ENCODE measurements at regions not wholly inside any gene's neighbourhood (a gene's known extent, or its start where the extent isn't known, plus 50 kb on each side); places are given as distances from the start of the nearest gene placed in this dataset.

DNA sequence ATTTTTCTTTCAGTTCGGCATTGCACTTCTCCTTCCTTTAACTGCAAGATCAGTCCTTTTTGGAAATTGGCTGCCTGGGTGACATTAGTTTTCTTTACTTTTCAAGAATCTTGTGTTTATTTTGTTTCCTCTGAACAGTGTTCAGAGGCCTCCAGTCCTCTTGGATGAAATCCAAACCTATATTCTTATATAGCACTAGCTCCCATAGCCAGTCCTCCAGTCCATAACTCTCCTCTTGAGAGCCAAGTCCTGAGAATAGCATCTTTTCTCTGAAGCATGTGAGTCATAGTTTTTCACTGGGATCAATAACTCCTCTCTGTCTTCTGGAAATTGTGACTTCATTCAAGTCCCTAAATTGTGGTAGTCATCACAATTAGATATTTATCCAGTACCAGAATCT lies 357.5 kb downstream of the RAPGEF2 start:
- no peak for DNase-seq (ENCODE audit: low read depth)
- H3K4me3 ChIP-seq (ENCODE audit: low read depth, low read length) = no peak overlapping the region
- TF ChIP-seq, protein P1, sequence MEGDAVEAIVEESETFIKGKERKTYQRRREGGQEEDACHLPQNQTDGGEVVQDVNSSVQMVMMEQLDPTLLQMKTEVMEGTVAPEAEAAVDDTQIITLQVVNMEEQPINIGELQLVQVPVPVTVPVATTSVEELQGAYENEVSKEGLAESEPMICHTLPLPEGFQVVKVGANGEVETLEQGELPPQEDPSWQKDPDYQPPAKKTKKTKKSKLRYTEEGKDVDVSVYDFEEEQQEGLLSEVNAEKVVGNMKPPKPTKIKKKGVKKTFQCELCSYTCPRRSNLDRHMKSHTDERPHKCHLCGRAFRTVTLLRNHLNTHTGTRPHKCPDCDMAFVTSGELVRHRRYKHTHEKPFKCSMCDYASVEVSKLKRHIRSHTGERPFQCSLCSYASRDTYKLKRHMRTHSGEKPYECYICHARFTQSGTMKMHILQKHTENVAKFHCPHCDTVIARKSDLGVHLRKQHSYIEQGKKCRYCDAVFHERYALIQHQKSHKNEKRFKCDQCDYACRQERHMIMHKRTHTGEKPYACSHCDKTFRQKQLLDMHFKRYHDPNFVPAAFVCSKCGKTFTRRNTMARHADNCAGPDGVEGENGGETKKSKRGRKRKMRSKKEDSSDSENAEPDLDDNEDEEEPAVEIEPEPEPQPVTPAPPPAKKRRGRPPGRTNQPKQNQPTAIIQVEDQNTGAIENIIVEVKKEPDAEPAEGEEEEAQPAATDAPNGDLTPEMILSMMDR (IDR thresholded peaks at IDR 0.05; ENCODE audit: control insufficient read depth, extremely low read depth, insufficient read depth) = no peak

DNA sequence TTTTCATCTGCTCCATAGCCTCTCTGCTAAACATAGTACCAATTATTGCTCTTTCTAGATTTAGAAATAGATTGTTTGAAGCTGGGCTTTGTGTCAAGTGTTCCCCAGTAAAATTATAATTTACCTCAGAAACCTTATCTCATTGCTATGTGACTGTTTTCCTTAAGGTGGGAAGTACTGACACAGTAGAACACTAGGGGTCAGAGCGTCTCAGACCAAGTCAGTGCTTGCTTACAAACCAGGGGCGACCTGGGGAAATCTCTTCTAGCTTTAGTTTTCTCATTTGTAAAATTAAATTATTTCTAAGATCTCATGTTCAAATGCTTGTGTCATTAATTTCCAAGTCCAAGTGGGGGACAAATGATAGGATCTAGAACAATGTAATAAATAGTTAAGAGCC lies 360.4 kb downstream of the RAPGEF2 start:
- no peak overlapping the region for H3K4me3 ChIP-seq (ENCODE audit: low read depth, low read length)
- DNase-seq (ENCODE audit: low read depth) = no peak
- TF ChIP-seq, protein P1 (IDR thresholded peaks at IDR 0.05; ENCODE audit: control insufficient read depth, extremely low read depth, insufficient read depth) = no peak

- H3K4me3 ChIP-seq (ENCODE audit: low read depth, low read length) = no peak overlapping the region
- DNase-seq (ENCODE audit: low read depth) = no peak
- TF ChIP-seq, protein P1 (IDR thresholded peaks at IDR 0.05; ENCODE audit: control insufficient read depth, extremely low read depth, insufficient read depth) = no peak
Observed at GRCh38 chr4:159464302-159464701, 361.4 kb downstream of the RAPGEF2 start.

DNA sequence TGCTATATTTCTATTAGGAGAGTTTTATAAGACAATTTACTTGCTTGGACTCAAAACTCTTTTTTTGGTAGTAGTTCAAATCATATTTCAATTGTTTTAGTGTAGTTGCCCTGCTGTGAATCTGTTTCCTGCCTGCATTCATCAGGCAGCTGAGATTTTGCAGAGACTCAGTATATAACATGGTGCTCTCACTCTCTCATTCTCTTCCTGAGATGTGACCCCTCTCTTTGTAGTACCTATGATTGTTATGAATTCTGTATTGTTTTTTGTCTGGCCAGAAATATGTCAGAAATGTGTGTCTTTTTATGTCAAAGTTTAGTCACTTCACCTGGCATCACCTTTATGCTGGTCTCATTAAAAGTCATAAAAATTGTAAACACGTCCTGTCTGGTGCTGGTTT lies 374.0 kb downstream of the RAPGEF2 start:
- TF ChIP-seq, protein P1 (IDR thresholded peaks at IDR 0.05; ENCODE audit: control insufficient read depth, extremely low read depth, insufficient read depth) = no peak
- DNase-seq (ENCODE audit: low read depth) = no peak
- H3K4me3 ChIP-seq (ENCODE audit: low read depth, low read length) = no peak overlapping the region

DNA sequence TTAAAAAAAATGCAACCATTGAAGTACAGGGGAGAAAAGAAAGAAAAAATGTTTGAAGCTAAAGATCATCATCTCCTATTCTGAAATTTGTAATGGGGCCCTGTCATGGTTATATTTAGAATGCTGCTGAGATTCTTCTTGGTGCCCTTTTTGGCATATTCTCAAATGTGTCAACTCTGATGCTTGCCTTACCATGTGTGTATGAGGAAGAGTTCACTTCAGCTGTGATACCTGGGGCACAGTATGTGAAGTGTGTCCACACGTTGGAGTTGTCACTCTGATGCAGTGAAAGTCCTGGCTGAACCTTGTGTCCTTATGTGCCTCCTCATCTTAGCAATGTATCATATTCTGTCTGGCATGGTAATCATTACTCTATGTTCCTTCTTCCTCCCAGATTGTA lies 377.9 kb downstream of the RAPGEF2 start:
- no peak overlapping the region for H3K4me3 ChIP-seq (ENCODE audit: low read depth, low read length)
- TF ChIP-seq, protein P1 (IDR thresholded peaks at IDR 0.05; ENCODE audit: control insufficient read depth, extremely low read depth, insufficient read depth) = no peak
- DNase-seq (ENCODE audit: low read depth) = no peak

DNA sequence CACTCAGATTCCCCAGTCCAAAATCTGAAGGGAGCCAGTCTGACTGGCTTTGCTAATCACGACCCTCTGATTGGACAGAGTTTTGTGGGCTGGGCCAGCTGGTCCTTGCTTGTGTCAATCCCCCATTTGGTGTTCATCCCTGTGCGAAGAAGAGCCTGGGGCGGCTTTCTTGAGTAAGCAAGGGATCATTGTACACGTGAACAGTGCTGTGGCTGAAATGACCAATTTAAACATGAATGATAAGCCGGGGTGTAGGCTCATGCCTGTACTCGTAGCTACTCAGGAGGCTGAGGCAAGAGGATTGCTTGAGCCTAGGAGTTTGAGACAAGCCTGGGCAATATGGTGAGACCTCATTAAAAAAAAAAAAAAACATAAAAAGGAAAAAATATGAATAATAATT lies 379.1 kb downstream of the RAPGEF2 start:
- no peak for DNase-seq (ENCODE audit: low read depth)
- H3K4me3 ChIP-seq (ENCODE audit: low read depth, low read length) = no peak overlapping the region
- TF ChIP-seq, protein P1 (IDR thresholded peaks at IDR 0.05; ENCODE audit: control insufficient read depth, extremely low read depth, insufficient read depth) = no peak

GRCh38 chr4:159483110-159483781 lies 380.4 kb downstream of the RAPGEF2 start:
- TF ChIP-seq, protein P1 (IDR thresholded peaks at IDR 0.05; ENCODE audit: control insufficient read depth, extremely low read depth, insufficient read depth) = no peak
- H3K4me3 ChIP-seq (ENCODE audit: low read depth, low read length) = no peak overlapping the region
- no peak for DNase-seq (ENCODE audit: low read depth)
